ENCODE measurements at regions not wholly inside any gene's neighbourhood (a gene's known extent, or its start where the extent isn't known, plus 50 kb on each side); places are given as distances from the start of the nearest gene placed in this dataset.

- Histone ChIP-seq H3K27me3 (ENCODE audit: control insufficient read depth, insufficient read depth, low read length) (no peaks in the 10 kb centered on the region), H3K4me2 (ENCODE audit: low read length) (no peak overlapping the region)
These were observed 56.6 kb downstream of the SLITRK1 start for GRCh38 chr13:83825676-83826075.

GRCh38 chr13:83824560-83824959 lies 57.7 kb downstream of the SLITRK1 start:
- Histone ChIP-seq H3K9ac (ENCODE audit: low read depth, low read length) (no peak overlapping the region), H3K9me3 (replicated peaks; ENCODE audit: low read length) (peaks cover 5% of the 10 kb centered on the region), H3K4me3 (ENCODE audit: low read length) (no peak overlapping the region), H3K4me1 (ENCODE audit: control insufficient read depth, insufficient read depth, low read length) (no peaks in the 10 kb centered on the region), H3K27me3 (ENCODE audit: control insufficient read depth, insufficient read depth, low read length) (no peaks in the 10 kb centered on the region), H3K36me3 (ENCODE audit: insufficient read depth, low read length) (no peaks in the 10 kb centered on the region), H3K4me2 (ENCODE audit: low read length) (no peak overlapping the region)

More at GRCh38 chr13:83825676-83826075, 56.6 kb downstream of the SLITRK1 start:
- H3K9me3 ChIP-seq (replicated peaks; ENCODE audit: low read length) = peaks cover 5% of the 10 kb centered on the region
- no peaks in the 10 kb centered on the region for H3K36me3 ChIP-seq (ENCODE audit: insufficient read depth, low read length)
- H3K4me1 ChIP-seq (ENCODE audit: control insufficient read depth, insufficient read depth, low read length) = no peaks in the 10 kb centered on the region
- no peak overlapping the region for H3K4me3 ChIP-seq (ENCODE audit: low read length)
- no peak overlapping the region for H3K9ac ChIP-seq (ENCODE audit: low read depth, low read length)

DNA sequence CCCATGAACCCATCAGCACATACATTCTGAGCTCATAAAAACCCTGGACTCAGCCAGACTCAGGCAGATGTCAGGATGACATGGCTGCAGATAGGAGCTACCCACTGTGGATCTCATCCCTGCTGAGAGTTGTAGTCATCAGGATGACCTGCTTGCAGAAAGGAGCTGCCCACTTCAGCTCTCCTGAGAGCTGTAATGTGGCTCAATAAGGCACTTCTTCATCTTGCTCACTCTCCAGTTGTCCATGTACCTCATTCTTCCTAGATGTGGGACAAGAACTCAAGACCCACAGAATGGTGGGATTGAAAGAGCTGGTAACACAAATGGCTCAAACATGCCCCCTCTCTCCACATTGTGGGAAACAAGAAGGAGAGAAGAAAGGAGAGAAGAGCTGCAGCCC lies 58.2 kb downstream of the SLITRK1 start:
- H3K36me3 ChIP-seq (ENCODE audit: insufficient read depth, low read length) = no peaks in the 10 kb centered on the region
- no peak overlapping the region for H3K4me3 ChIP-seq (ENCODE audit: low read length)
- no peak overlapping the region for H3K4me2 ChIP-seq (ENCODE audit: low read length)
- no peaks in the 10 kb centered on the region for H3K4me1 ChIP-seq (ENCODE audit: control insufficient read depth, insufficient read depth, low read length)
- no peaks in the 10 kb centered on the region for H3K27me3 ChIP-seq (ENCODE audit: control insufficient read depth, insufficient read depth, low read length)
- no peak overlapping the region for H3K9ac ChIP-seq (ENCODE audit: low read depth, low read length)
- H3K9me3 ChIP-seq (replicated peaks; ENCODE audit: low read length) = peaks cover 5% of the 10 kb centered on the region

DNA sequence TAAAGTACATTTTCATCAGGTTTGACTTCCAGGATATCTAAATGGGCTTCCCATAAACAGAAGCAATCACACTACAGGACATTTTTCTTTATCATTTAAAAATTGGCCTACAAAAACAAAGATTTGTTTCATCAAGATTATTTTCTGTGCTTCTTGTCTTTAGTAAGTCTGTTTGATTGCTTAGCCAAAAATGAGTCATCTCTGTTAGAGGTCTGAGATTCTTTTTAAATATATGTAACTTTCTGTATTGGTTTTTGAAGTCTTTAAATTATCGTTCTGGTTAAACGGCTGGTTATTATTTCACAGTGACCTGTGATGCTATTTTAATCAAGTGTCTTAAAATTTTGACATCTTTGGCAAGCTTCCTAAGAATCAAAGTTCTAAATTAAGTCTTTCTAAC lies 62.7 kb downstream of the SLITRK1 start:
- no peaks in the 10 kb centered on the region for H3K27me3 ChIP-seq (ENCODE audit: control insufficient read depth, insufficient read depth, low read length)
- H3K9me3 ChIP-seq (replicated peaks; ENCODE audit: low read length) = peaks cover 5% of the 10 kb centered on the region
- no peak overlapping the region for H3K9ac ChIP-seq (ENCODE audit: low read depth, low read length)
- no peaks in the 10 kb centered on the region for H3K4me1 ChIP-seq (ENCODE audit: control insufficient read depth, insufficient read depth, low read length)
- no peak overlapping the region for H3K4me2 ChIP-seq (ENCODE audit: low read length)
- H3K36me3 ChIP-seq (ENCODE audit: insufficient read depth, low read length) = no peaks in the 10 kb centered on the region
- no peak overlapping the region for H3K4me3 ChIP-seq (ENCODE audit: low read length)

DNA sequence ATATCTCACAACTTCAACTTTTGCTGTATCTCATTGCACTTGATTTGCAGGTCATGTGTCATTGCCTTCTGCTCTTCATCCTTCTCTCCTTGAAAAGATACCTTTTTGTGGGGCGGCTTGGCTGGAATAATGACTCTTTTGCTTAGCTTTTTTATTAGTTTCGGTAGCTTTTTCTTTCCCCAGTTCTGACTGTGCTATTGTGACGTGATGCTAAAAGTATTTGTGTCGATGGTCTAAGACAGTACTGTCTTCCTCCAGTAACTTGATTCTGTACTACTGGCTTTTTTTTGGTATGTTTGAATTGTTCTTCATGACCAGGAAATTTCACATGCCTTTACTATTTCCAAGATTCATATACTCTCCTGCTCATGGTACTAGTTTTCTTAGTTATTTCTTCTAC lies 63.1 kb downstream of the SLITRK1 start:
- Histone ChIP-seq H3K9ac (ENCODE audit: low read depth, low read length) (no peak overlapping the region), H3K9me3 (replicated peaks; ENCODE audit: low read length) (peaks cover 4% of the 10 kb centered on the region), H3K4me3 (ENCODE audit: low read length) (no peak overlapping the region), H3K4me1 (ENCODE audit: control insufficient read depth, insufficient read depth, low read length) (no peaks in the 10 kb centered on the region), H3K4me2 (ENCODE audit: low read length) (no peak overlapping the region), H3K27me3 (ENCODE audit: control insufficient read depth, insufficient read depth, low read length) (no peaks in the 10 kb centered on the region), H3K36me3 (ENCODE audit: insufficient read depth, low read length) (no peaks in the 10 kb centered on the region)

DNA sequence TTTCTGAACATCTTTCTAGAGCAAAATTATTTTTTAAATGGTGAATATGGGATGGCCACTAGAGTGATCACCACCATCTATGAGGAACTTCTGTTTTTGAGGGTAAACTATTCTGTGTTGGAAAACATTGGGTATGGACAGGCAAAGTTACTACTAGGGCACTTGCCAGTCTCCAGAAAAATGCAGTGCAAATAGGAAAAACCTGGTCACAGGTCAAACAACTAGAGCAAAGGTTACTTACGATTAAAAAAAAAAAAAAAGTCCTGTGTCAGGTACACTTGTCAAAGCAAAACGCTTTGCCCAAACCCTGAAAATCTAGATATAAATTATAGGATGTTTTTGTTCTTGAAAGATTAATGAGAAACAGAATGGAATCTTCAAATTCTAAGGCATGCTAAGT lies 66.2 kb downstream of the SLITRK1 start:
- Histone ChIP-seq H3K4me3 (ENCODE audit: low read length) (no peak overlapping the region), H3K36me3 (ENCODE audit: insufficient read depth, low read length) (no peaks in the 10 kb centered on the region), H3K4me1 (ENCODE audit: control insufficient read depth, insufficient read depth, low read length) (no peaks in the 10 kb centered on the region), H3K9me3 (replicated peaks; ENCODE audit: low read length) (no peaks in the 10 kb centered on the region), H3K9ac (ENCODE audit: low read depth, low read length) (no peak overlapping the region), H3K27me3 (ENCODE audit: control insufficient read depth, insufficient read depth, low read length) (no peaks in the 10 kb centered on the region), H3K4me2 (ENCODE audit: low read length) (no peak overlapping the region)

DNA sequence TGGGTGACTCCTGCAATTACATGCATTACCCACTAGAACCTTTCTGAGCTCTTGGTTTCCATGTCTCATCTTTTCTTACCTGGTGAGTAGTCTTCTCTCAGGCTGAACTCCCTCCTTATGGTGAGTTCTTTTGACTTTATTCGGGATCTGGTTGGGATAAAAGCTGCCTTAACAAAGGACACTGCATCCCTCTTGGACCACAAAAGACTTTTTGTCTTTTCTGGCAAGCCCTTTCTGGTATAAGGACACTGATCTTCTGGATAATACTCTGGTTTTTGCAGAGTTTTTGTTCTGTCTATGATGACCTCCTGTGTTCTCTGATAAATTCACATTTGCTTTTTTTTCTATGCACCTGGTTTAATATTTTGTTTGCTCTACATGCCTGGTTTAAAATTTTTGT lies 66.7 kb downstream of the SLITRK1 start:
- Histone ChIP-seq H3K4me2 (ENCODE audit: low read length) (no peak overlapping the region), H3K9ac (ENCODE audit: low read depth, low read length) (no peak overlapping the region), H3K4me1 (ENCODE audit: control insufficient read depth, insufficient read depth, low read length) (no peaks in the 10 kb centered on the region), H3K4me3 (ENCODE audit: low read length) (no peak overlapping the region), H3K27me3 (ENCODE audit: control insufficient read depth, insufficient read depth, low read length) (no peaks in the 10 kb centered on the region), H3K9me3 (replicated peaks; ENCODE audit: low read length) (no peaks in the 10 kb centered on the region), H3K36me3 (ENCODE audit: insufficient read depth, low read length) (no peaks in the 10 kb centered on the region)

DNA sequence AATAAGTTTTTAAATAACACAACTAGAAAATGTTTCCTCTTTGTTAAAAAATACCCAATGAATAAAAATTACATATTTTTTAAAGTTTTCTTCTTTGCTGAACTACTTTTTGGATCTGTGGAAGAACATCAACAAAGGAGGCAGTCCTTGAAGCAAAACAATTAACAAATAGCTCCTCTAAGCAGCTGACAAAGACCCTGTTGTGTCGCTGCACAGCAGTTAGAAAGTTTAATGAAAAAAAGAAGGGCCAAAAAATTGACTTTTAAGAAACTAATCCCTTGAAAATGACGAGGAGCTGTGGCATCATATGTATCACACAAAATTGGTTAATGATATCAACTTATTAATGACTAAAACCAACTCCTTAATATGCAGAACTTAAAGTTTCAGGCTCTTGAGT lies 72.1 kb downstream of the SLITRK1 start:
- H3K9me3 ChIP-seq (replicated peaks; ENCODE audit: low read length) = no peaks in the 10 kb centered on the region
- H3K4me2 ChIP-seq (ENCODE audit: low read length) = no peak overlapping the region
- H3K9ac ChIP-seq (ENCODE audit: low read depth, low read length) = no peak overlapping the region
- H3K36me3 ChIP-seq (ENCODE audit: insufficient read depth, low read length) = no peaks in the 10 kb centered on the region
- H3K4me1 ChIP-seq (ENCODE audit: control insufficient read depth, insufficient read depth, low read length) = no peaks in the 10 kb centered on the region
- no peaks in the 10 kb centered on the region for H3K27me3 ChIP-seq (ENCODE audit: control insufficient read depth, insufficient read depth, low read length)
- H3K4me3 ChIP-seq (ENCODE audit: low read length) = no peak overlapping the region

DNA sequence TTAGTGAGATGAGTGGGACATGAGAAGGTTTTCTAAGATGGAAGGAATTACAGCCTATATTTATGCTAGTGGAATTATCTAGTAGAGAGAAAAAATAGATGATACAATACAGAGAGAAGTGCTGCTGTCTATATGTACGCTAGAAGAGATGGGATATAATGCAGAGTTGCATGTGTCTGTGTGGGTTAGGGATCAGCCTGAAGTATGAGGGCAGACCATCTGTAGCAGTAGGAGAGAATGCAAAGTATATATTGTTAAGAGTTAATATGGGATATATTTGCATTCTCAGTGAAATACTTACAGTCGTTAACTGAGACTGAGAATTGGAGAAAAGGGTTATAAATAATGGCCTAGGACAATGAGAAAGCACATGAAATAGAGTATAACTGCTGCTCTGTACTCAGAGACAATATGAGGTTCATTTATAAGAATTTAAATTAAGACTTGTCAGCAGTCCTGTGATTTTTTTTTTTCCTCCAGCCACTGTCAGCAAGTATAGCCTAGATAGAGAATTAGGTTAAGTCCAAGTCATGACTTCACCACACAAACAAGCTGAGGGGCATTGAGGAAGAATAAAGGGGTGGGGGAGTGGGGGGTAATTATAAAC lies 77.8 kb downstream of the SLITRK1 start:
- no peaks in the 10 kb centered on the region for H3K9me3 ChIP-seq (replicated peaks; ENCODE audit: low read length)
- no peak overlapping the region for H3K4me2 ChIP-seq (ENCODE audit: low read length)
- no peaks in the 10 kb centered on the region for H3K4me1 ChIP-seq (ENCODE audit: control insufficient read depth, insufficient read depth, low read length)
- H3K4me3 ChIP-seq (ENCODE audit: low read length) = no peak overlapping the region
- no peak overlapping the region for H3K9ac ChIP-seq (ENCODE audit: low read depth, low read length)
- H3K36me3 ChIP-seq (ENCODE audit: insufficient read depth, low read length) = no peaks in the 10 kb centered on the region
- H3K27me3 ChIP-seq (ENCODE audit: control insufficient read depth, insufficient read depth, low read length) = no peaks in the 10 kb centered on the region

GRCh38 chr13:83798731-83799130 lies 83.5 kb downstream of the SLITRK1 start:
- Histone ChIP-seq H3K27me3 (ENCODE audit: control insufficient read depth, insufficient read depth, low read length) (no peaks in the 10 kb centered on the region), H3K9me3 (replicated peaks; ENCODE audit: low read length) (no peaks in the 10 kb centered on the region), H3K36me3 (ENCODE audit: insufficient read depth, low read length) (no peaks in the 10 kb centered on the region), H3K4me3 (ENCODE audit: low read length) (no peak overlapping the region), H3K9ac (ENCODE audit: low read depth, low read length) (no peak overlapping the region), H3K4me1 (ENCODE audit: control insufficient read depth, insufficient read depth, low read length) (no peaks in the 10 kb centered on the region), H3K4me2 (ENCODE audit: low read length) (no peak overlapping the region)

DNA sequence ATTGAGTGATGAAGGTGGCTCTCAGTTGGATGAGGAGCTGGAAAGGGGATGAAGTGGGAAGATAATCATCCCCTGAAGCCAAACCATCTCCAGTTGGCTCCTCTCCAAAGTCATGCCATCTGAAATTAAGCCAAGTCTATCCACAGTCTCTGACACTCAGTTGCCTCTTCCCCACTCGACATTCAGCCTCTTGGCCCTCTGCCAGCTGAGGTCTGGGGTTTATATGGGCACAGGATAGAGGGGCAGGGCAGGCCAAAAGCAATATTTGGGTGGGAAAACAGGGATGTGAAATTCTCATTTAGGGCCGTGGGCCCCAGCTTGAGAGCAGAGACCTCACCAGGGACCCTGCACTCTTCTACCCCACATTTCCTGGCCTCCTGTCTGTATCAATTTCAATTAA lies 85.9 kb downstream of the SLITRK1 start:
- no peak overlapping the region for H3K4me3 ChIP-seq (ENCODE audit: low read length)

DNA sequence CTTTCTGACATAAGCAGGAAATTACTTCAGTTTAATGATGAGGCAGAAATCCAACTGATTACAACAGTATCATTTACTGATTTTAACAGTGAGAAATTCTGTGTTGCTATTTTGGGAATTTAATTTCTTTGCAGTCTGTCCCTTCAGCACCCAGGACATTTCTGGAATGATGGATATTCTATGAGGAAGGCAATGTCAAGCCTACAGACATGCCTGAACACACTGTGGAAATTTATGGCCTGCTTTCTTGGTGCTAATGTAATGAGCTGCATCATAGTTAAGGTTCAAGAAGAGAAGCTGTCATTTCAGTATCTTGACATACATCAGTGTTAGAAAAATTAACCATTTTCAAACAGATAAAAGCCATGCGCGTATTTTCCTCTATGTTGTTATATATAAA lies 87.7 kb downstream of the SLITRK1 start:
- Histone ChIP-seq H3K9ac (ENCODE audit: low read depth, low read length) (no peak overlapping the region), H3K4me2 (ENCODE audit: low read length) (no peak overlapping the region), H3K36me3 (ENCODE audit: insufficient read depth, low read length) (no peaks in the 10 kb centered on the region), H3K9me3 (replicated peaks; ENCODE audit: low read length) (no peaks in the 10 kb centered on the region), H3K27me3 (ENCODE audit: control insufficient read depth, insufficient read depth, low read length) (no peaks in the 10 kb centered on the region), H3K4me1 (ENCODE audit: control insufficient read depth, insufficient read depth, low read length) (no peaks in the 10 kb centered on the region), H3K4me3 (ENCODE audit: low read length) (no peak overlapping the region)

More for the DNA sequence above, 85.9 kb downstream of the SLITRK1 start:
- H3K4me2 ChIP-seq (ENCODE audit: low read length) = no peak overlapping the region
- H3K4me1 ChIP-seq (ENCODE audit: control insufficient read depth, insufficient read depth, low read length) = no peaks in the 10 kb centered on the region
- no peak overlapping the region for H3K9ac ChIP-seq (ENCODE audit: low read depth, low read length)
- no peaks in the 10 kb centered on the region for H3K9me3 ChIP-seq (replicated peaks; ENCODE audit: low read length)
- no peaks in the 10 kb centered on the region for H3K27me3 ChIP-seq (ENCODE audit: control insufficient read depth, insufficient read depth, low read length)
- no peaks in the 10 kb centered on the region for H3K36me3 ChIP-seq (ENCODE audit: insufficient read depth, low read length)

All from skeletal muscle satellite cell (primary cell).